Osteocyte (in vitro differentiated cells): ENCODE measurements at regions not wholly inside any gene's neighbourhood (a gene's known extent, or its start where the extent isn't known, plus 50 kb on each side); places are given as distances from the start of the nearest gene placed in this dataset.
A peak's percentile ranks its signal among the peaks of the same experiment; 100 is the strongest.

Experiments used
- DNase-seq: peaks from one replicate; pipeline ENCODE4 v3.0.0; 2021; ENCODE audit warnings: mixed read lengths; ENCODE audit not compliant: unreplicated experiment; ENCODE audit errors: extremely low spot score
- H3K27ac Mint-ChIP-seq: one replicate; pipeline ENCODE4 v1.8.0; 2021; ENCODE audit warnings: mild to moderate bottlenecking, mixed read lengths; ENCODE audit not compliant: unreplicated experiment
- H3K27me3 Mint-ChIP-seq: one replicate; pipeline ENCODE4 v1.8.0; 2021; ENCODE audit warnings: mixed read lengths; ENCODE audit not compliant: unreplicated experiment
- H3K36me3 Mint-ChIP-seq: one replicate; pipeline ENCODE4 v1.8.0; 2021; ENCODE audit warnings: mixed read lengths; ENCODE audit not compliant: unreplicated experiment
- H3K4me1 Mint-ChIP-seq: one replicate; pipeline ENCODE4 v1.8.0; 2021; ENCODE audit warnings: mixed read lengths; ENCODE audit not compliant: unreplicated experiment
- H3K4me3 Mint-ChIP-seq: one replicate; pipeline ENCODE4 v1.8.0; 2021; ENCODE audit warnings: mild to moderate bottlenecking, moderate library complexity, mixed read lengths; ENCODE audit not compliant: unreplicated experiment
- H3K9me3 Mint-ChIP-seq: one replicate; pipeline ENCODE4 v1.8.0; 2021; ENCODE audit warnings: mixed read lengths; ENCODE audit not compliant: unreplicated experiment
- CTCF ChIP-seq: fragments of 200-600 bp; sonication (generic); IDR thresholded peaks from 2 replicates; pipeline ENCODE4 v1.5.0; 2021; ENCODE audit warnings: antibody characterized with exemption, mild to moderate bottlenecking, moderate library complexity

GRCh38 chr10:47231414-47231813, 68.6 kb upstream of the GDF10 start:
- Mint-ChIP-seq H3K27me3 (peaks cover 5% of the 10 kb centered on the region), H3K9me3 (peaks cover 5% of the 10 kb centered on the region), H3K4me1 (no peaks in the 10 kb centered on the region), H3K36me3 (no peaks in the 10 kb centered on the region), H3K27ac (no peak overlapping the region), H3K4me3 (no peak overlapping the region)
- no peak for TF ChIP-seq CTCF
- no peak for DNase-seq

- Mint-ChIP-seq H3K9me3 (peaks cover 4% of the 10 kb centered on the region), H3K27ac (no peak overlapping the region), H3K4me3 (no peak overlapping the region), H3K36me3 (no peaks in the 10 kb centered on the region), H3K27me3 (peaks cover 5% of the 10 kb centered on the region), H3K4me1 (no peaks in the 10 kb centered on the region)
- no peak for TF ChIP-seq CTCF
- no peak for DNase-seq
Observed at GRCh38 chr10:47233631-47234030, 66.4 kb upstream of the GDF10 start.

GRCh38 chr10:47235484-47235883, 64.5 kb upstream of the GDF10 start:
- TF ChIP-seq CTCF, result no peak
- H3K36me3 Mint-ChIP-seq, result no peaks in the 10 kb centered on the region

GRCh38 chr10:47237316-47238260, 62.4 kb upstream of the GDF10 start:
- H3K27ac Mint-ChIP-seq, result no peak overlapping the region
- DNase-seq, result peak; percentile 67
- H3K4me3 Mint-ChIP-seq, result no peak overlapping the region
- no peak for TF ChIP-seq CTCF
- H3K36me3 Mint-ChIP-seq, result no peaks in the 10 kb centered on the region
- H3K9me3 Mint-ChIP-seq, result no peaks in the 10 kb centered on the region
- peaks cover 6% of the 10 kb centered on the region for H3K27me3 Mint-ChIP-seq
- H3K4me1 Mint-ChIP-seq, result no peaks in the 10 kb centered on the region

More at GRCh38 chr10:47235484-47235883, 64.5 kb upstream of the GDF10 start:
- Mint-ChIP-seq H3K27ac (no peak overlapping the region), H3K4me3 (no peak overlapping the region), H3K27me3 (peaks cover 4% of the 10 kb centered on the region), H3K4me1 (no peaks in the 10 kb centered on the region), H3K9me3 (no peaks in the 10 kb centered on the region)
- DNase-seq, result no peak

GRCh38 chr10:47238331-47239095, 61.5 kb upstream of the GDF10 start:
- Mint-ChIP-seq H3K27ac (no peak overlapping the region), H3K36me3 (no peaks in the 10 kb centered on the region), H3K4me1 (no peaks in the 10 kb centered on the region), H3K27me3 (peaks cover 6% of the 10 kb centered on the region), H3K4me3 (no peak overlapping the region), H3K9me3 (no peaks in the 10 kb centered on the region)
- TF ChIP-seq CTCF, result no peak
- DNase-seq, result peak; percentile 65
